Mammary epithelial cell (primary cell): ENCODE measurements at regions not wholly inside any gene's neighbourhood (a gene's known extent, or its start where the extent isn't known, plus 50 kb on each side); places are given as distances from the start of the nearest gene placed in this dataset.

Experiments used
- CTCF ChIP-seq, 2 donors: IDR thresholded peaks in 1 of 2; conservative IDR thresholded peaks in 1 of 2; 2 replicates each; pipeline ENCODE4 v1.5.1; 2011 to 2012; ENCODE audit warnings: inconsistent platforms in 2 of 2, low read length in 2 of 2, mild to moderate bottlenecking in 2 of 2, control low read depth in 1 of 2, low read depth in 1 of 2; ENCODE audit not compliant: insufficient read depth in 1 of 2; ENCODE audit errors: extremely low read depth in 1 of 2
- EZH2 ChIP-seq: IDR thresholded peaks from 2 replicates; pipeline ENCODE4 v1.6.1; 2012; ENCODE audit warnings: low read length, inconsistent platforms, borderline replicate concordance

- TF ChIP-seq CTCF (conservative IDR thresholded peaks at IDR 0.05 in 1 of 2, IDR thresholded peaks at IDR 0.05 in 1 of 2; ENCODE audit: extremely low read depth in 1 of 2, insufficient read depth in 1 of 2, low read depth in 1 of 2, low read length in 2 of 2) (no peak), EZH2 (no peak)
Measured at GRCh38 chr12:124413401-124413800, 118.5 kb downstream of the RFLNA start.
